Stomach (tissue), 8 donors: ENCODE measurements at regions not wholly inside any gene's neighbourhood (a gene's known extent, or its start where the extent isn't known, plus 50 kb on each side); places are given as distances from the start of the nearest gene placed in this dataset.

Experiments
- DNase-seq, 2 donors: peaks; one replicate each; pipeline versions ENCODE4 v3.0.0 to v3.0.0-alpha.2; 2013 to 2019
- H3K27ac ChIP-seq, 5 donors: fragments of 200-600 bp in 4 of 5; sonication (generic) in 4 of 5; one replicate each; pipeline ENCODE4 v1.5.1; 2013 to 2019; ENCODE audit warnings: mild to moderate bottlenecking in 1 of 5, moderate library complexity in 1 of 5
- H3K27me3 ChIP-seq, 3 donors: fragments of 200-600 bp; sonication (generic); one replicate each; pipeline ENCODE4 v1.5.1; 2017 to 2019; ENCODE audit warnings: mixed run types in 1 of 3
- H3K36me3 ChIP-seq, 4 donors: fragments of 200-600 bp; sonication (generic); 1 replicate in 3 of 4; 2 replicates in 1 of 4; pipeline ENCODE4 v1.5.1; 2016 to 2019
- H3K4me1 ChIP-seq, 4 donors: fragments of 200-600 bp; sonication (generic); one replicate each; pipeline ENCODE4 v1.5.1; 2016 to 2019
- H3K4me3 ChIP-seq, 4 donors: fragments of 200-600 bp; sonication (generic) in 3 of 4; one replicate each; pipeline ENCODE4 v1.5.1; 2016 to 2019; ENCODE audit warnings: mild to moderate bottlenecking in 1 of 4
- H3K9me3 ChIP-seq, 4 donors: fragments of 200-600 bp; sonication (generic); one replicate each; pipeline ENCODE4 v1.5.1; 2016 to 2019
- EP300 ChIP-seq: sonication (generic); formaldehyde crosslinking; IDR thresholded peaks from one replicate; pipeline ENCODE4 v1.6.1; 2017; ENCODE audit warnings: antibody characterized with exemption
- POLR2A ChIP-seq, 4 donors: fragments of 450-650 bp; IDR thresholded peaks; one replicate each; pipeline ENCODE4 v1.6.1; 2016; ENCODE audit warnings: antibody characterized with exemption in 4 of 4, control low read depth in 2 of 4, mild to moderate bottlenecking in 1 of 4, moderate library complexity in 1 of 4
- POLR2AphosphoS5 ChIP-seq, 3 donors: sonication (generic); formaldehyde crosslinking; IDR thresholded peaks; one replicate each; pipeline ENCODE4 v1.6.1; 2016; ENCODE audit warnings: antibody characterized with exemption in 3 of 3
- WGBS, 5 donors: extraction: QIAGEN DNeasy Blood & Tissue Kit in 3 of 5; methylation state at CpG; one replicate each; pipeline versions ENCODE4 v1.1.5 to v1.1.7; 2013 to 2018; 5-methylcytosine and 5-hydroxymethylcytosine counted together
- intact Hi-C: fragments of 100-400 bp; cut with DNase I; formaldehyde crosslinking; loops from one replicate; pipeline ENCODE4 v1.15.1; 2023; ENCODE audit warnings: low total_unique reads
- TF ChIP-seq, protein P1 (sequence below), 7 experiments: fragments of 450-650 bp in 4 of 7; fragments of 200-600 bp in 3 of 7; sonication (generic) in 3 of 7; IDR thresholded peaks; one replicate each; pipeline ENCODE4 v1.5.1; 2016 to 2019; ENCODE audit warnings: antibody characterized with exemption in 7 of 7, control low read depth in 2 of 7, mild to moderate bottlenecking in 1 of 7
- donor health status: healthy with polysubstance abuse.
- donor health status: Bipolar disorder and iron deficiency.
- donor health status: healthy.

DNA sequence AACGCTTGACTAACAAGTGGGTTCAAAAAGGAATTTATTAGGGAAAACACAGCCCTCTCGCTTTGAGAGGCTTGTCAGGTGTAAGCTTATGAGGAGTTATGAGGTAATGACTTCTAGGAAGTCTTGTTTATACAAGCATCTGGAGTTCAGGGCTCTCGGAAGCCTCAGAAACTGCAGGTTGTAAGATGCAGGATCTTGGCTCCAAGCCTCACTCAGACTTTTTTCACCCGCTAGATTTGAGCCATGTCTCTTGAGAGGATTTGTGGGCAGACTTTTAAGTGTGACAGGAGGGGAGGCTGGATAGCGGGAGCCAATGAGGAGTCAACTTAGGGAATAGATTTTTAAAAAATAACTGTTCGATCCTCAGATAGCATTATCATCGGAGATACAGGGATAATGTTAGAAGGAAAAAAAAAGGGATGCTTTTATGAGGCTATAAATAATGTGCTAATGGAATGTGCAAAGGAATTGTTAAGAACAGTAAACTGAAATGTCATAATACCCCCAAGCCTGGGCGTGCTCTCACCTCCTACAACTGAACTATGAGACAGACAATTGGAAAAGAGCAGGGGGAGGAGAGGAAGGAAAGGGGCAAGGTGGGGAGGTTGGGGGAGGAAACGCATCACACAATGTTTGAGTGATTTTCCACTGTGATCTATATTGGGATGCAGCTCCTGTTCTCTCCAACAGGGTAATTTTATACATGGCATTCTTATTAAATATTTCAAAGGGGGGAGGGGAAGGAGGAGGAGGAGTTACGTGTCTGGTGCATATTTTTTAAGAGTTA is 107.4 kb upstream of the ESRRG start:
- Histone ChIP-seq H3K27me3 (no peaks in the 10 kb centered on the region), H3K36me3 (no peaks in the 10 kb centered on the region), H3K9me3 (no peaks in the 10 kb centered on the region), H3K4me1 (no peaks in the 10 kb centered on the region), H3K4me3 (no peak overlapping the region), H3K27ac (no peak overlapping the region)
- DNase-seq, result peak in 1 of 2 donors; percentile 28
- TF ChIP-seq POLR2A (IDR thresholded peaks at IDR 0.05) (no peak), POLR2AphosphoS5 (IDR thresholded peaks at IDR 0.05) (no peak), EP300 (no peak)
- TF ChIP-seq, protein P1, sequence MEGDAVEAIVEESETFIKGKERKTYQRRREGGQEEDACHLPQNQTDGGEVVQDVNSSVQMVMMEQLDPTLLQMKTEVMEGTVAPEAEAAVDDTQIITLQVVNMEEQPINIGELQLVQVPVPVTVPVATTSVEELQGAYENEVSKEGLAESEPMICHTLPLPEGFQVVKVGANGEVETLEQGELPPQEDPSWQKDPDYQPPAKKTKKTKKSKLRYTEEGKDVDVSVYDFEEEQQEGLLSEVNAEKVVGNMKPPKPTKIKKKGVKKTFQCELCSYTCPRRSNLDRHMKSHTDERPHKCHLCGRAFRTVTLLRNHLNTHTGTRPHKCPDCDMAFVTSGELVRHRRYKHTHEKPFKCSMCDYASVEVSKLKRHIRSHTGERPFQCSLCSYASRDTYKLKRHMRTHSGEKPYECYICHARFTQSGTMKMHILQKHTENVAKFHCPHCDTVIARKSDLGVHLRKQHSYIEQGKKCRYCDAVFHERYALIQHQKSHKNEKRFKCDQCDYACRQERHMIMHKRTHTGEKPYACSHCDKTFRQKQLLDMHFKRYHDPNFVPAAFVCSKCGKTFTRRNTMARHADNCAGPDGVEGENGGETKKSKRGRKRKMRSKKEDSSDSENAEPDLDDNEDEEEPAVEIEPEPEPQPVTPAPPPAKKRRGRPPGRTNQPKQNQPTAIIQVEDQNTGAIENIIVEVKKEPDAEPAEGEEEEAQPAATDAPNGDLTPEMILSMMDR (IDR thresholded peaks at IDR 0.05), result no peak
- 66 to 81% (median 69%) methylated on average over 10 of the region's 10 CpGs for WGBS, 5 donors
- intact Hi-C loops, result no loop called here

DNA sequence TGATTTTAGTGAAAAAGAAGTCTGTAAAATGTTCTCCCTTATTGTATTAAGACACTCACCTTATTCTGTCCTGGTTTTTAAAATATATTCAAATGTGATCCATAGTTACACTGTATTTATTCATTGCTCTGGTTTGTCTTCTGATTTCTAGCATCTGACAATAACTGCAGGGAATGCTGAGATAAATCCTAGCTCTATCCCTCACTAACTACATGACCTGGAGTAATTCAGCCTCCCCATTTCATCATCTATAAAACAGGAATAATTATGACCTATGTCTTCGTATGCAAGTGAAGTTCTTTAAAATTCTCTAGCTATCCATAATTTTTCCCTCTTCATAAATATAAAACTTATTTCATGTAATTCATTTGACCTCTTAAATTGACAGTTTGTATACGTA is 104.0 kb upstream of the ESRRG start:
- intact Hi-C loops, result no loop called here
- DNase-seq, result no peak
- H3K4me3 ChIP-seq, result no peak overlapping the region
- no peaks in the 10 kb centered on the region for H3K4me1 ChIP-seq
- WGBS, 5 donors, result 46 to 92% (median 88%) methylated on average over 2 of the region's 2 CpGs
- H3K36me3 ChIP-seq, result no peaks in the 10 kb centered on the region
- no peaks in the 10 kb centered on the region for H3K27me3 ChIP-seq
- no peak overlapping the region for H3K27ac ChIP-seq
- no peak for TF ChIP-seq POLR2A (IDR thresholded peaks at IDR 0.05)
- no peaks in the 10 kb centered on the region for H3K9me3 ChIP-seq

DNA sequence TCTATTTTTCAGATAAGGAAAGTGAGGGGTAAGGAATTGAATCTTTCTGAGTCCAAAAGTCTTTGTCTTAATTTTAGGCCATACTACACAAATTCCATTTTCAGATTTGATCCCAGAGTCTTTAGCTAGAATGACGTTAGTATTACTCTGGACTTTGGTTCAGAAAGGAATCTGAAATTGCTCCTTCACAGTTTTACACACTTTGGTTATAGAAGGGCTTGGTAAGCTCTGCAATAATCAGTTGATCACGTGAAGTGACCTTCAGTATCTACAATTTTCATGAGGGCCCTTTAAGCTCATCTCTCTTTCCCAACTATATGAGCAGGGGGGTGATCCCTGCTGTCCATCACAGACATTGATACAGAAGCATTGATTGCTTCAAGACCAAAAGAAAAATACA is 103.4 kb upstream of the ESRRG start:
- Histone ChIP-seq H3K4me1 (no peaks in the 10 kb centered on the region), H3K36me3 (no peaks in the 10 kb centered on the region), H3K9me3 (no peaks in the 10 kb centered on the region), H3K4me3 (no peak overlapping the region), H3K27me3 (no peaks in the 10 kb centered on the region), H3K27ac (no peak overlapping the region)
- TF ChIP-seq, protein P1 (IDR thresholded peaks at IDR 0.05), result no peak
- TF ChIP-seq POLR2AphosphoS5 (IDR thresholded peaks at IDR 0.05), result no peak
- no peak for TF ChIP-seq EP300
- no peak for TF ChIP-seq POLR2A (IDR thresholded peaks at IDR 0.05)
- intact Hi-C loops, result no loop called here
- DNase-seq, result no peak
- 54 to 70% (median 59%) methylated on average over 2 of the region's 2 CpGs for WGBS, 5 donors

DNA sequence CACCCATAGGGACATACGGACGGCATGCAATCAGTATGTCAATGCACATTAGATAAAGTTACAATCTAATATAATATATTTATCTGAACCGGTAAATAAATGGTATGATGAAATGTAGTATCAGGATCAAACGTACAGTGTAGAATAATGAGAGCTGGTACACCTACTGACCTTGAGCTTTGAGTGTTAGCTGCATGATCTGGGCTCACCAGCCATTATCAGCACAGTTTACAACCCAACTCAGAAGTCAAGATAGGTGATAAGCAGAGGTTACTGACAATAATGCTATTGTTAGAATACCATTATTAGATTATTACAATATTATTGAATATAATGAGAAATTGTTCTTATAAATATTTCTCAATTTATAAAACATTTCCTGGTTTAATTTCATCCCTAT is 103.0 kb upstream of the ESRRG start:
- no peaks in the 10 kb centered on the region for H3K36me3 ChIP-seq
- DNase-seq, result no peak
- no peaks in the 10 kb centered on the region for H3K4me1 ChIP-seq
- H3K27ac ChIP-seq, result no peak overlapping the region
- no peak overlapping the region for H3K4me3 ChIP-seq
- intact Hi-C loops, result no loop called here
- WGBS, 5 donors, result 32 to 57% (median 50%) methylated on average over 4 of the region's 4 CpGs
- no peaks in the 10 kb centered on the region for H3K9me3 ChIP-seq
- no peaks in the 10 kb centered on the region for H3K27me3 ChIP-seq
- TF ChIP-seq POLR2A (IDR thresholded peaks at IDR 0.05), result no peak
- TF ChIP-seq EP300, result no peak
- TF ChIP-seq POLR2AphosphoS5 (IDR thresholded peaks at IDR 0.05), result peak in 2 of 3 donors; percentile 35 to 38

DNA sequence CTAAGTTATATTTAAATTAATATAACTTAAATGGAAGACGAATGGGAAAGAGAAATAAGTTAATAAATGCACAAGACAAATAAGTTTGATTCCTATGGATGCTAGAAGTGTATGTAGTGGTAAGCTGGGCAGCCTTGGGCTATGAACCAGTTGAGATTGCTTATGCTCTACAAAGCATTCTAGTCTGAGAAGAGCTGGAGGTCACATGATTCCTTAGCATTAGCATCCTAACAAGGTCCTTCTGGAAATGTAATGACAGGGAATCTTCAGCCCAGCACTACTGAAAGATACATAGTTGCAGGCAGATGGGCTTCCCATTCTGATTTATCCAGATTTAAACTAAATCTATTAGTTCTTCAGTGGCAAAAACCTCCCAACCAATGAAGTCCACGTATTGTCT is 102.3 kb upstream of the ESRRG start:
- intact Hi-C loops, result no loop called here
- TF ChIP-seq EP300, result no peak
- TF ChIP-seq, protein P1 (IDR thresholded peaks at IDR 0.05), result no peak
- TF ChIP-seq POLR2A (IDR thresholded peaks at IDR 0.05), result no peak
- no peak for TF ChIP-seq POLR2AphosphoS5 (IDR thresholded peaks at IDR 0.05)
- H3K27ac ChIP-seq, result no peak overlapping the region

More for the DNA sequence above, 102.3 kb upstream of the ESRRG start:
- H3K36me3 ChIP-seq, result no peaks in the 10 kb centered on the region
- no peaks in the 10 kb centered on the region for H3K4me1 ChIP-seq
- WGBS, 5 donors, result 71 to 88% (median 82%) methylated on average over 2 of the region's 2 CpGs
- H3K27me3 ChIP-seq, result no peaks in the 10 kb centered on the region
- DNase-seq, result no peak
- no peaks in the 10 kb centered on the region for H3K9me3 ChIP-seq
- no peak overlapping the region for H3K4me3 ChIP-seq
